Panc1 (cell line): ENCODE measurements at regions not wholly inside any gene's neighbourhood (a gene's known extent, or its start where the extent isn't known, plus 50 kb on each side); places are given as distances from the start of the nearest gene placed in this dataset.

Experiments
- CTCF ChIP-seq: fragments of 450-650 bp; IDR thresholded peaks from 2 replicates; pipeline ENCODE4 v1.5.1; 2017; ENCODE audit warnings: mild to moderate bottlenecking
- POLR2AphosphoS5 ChIP-seq: IDR thresholded peaks from 2 replicates; pipeline ENCODE4 v1.6.1; 2012; ENCODE audit warnings: mild to moderate bottlenecking, low read depth, low read length, moderate library complexity
- SIN3A ChIP-seq: IDR thresholded peaks from 2 replicates; pipeline ENCODE4 v1.6.1; 2012; ENCODE audit warnings: low read depth, mild to moderate bottlenecking, low read length, moderate library complexity, borderline replicate concordance; ENCODE audit not compliant: insufficient read depth
- TF ChIP-seq, protein P1 (sequence below), 2 experiments: IDR thresholded peaks; 2 replicates each; pipeline ENCODE4 v1.6.1; 2011 to 2012; ENCODE audit warnings: low read depth in 2 of 2, control low read depth in 1 of 2, low read length in 1 of 2, mild to moderate bottlenecking in 1 of 2, moderate library complexity in 1 of 2; ENCODE audit not compliant: insufficient read depth in 1 of 2

DNA sequence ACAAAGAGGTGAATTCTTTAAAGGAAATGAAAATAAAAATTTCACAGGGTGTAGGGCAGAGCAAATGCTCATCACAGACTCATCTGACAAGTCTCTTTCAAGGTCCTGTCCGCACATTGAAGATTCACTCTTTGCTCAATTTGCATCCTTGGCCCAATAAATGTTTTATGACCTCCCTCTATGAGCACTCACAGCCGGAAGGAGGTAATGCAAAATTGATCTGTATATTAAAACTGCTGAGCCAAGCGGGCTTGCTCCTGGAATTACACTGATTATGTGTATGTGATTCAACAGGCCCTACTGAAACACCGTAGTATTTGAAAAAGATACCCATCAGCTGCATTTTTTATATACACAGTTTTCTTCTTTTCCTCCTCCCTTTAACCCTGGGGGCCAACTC lies 246.8 kb downstream of the IZUMO3 start:
- TF ChIP-seq SIN3A (no peak), CTCF (no peak), POLR2AphosphoS5 (no peak)
- TF ChIP-seq, protein P1, sequence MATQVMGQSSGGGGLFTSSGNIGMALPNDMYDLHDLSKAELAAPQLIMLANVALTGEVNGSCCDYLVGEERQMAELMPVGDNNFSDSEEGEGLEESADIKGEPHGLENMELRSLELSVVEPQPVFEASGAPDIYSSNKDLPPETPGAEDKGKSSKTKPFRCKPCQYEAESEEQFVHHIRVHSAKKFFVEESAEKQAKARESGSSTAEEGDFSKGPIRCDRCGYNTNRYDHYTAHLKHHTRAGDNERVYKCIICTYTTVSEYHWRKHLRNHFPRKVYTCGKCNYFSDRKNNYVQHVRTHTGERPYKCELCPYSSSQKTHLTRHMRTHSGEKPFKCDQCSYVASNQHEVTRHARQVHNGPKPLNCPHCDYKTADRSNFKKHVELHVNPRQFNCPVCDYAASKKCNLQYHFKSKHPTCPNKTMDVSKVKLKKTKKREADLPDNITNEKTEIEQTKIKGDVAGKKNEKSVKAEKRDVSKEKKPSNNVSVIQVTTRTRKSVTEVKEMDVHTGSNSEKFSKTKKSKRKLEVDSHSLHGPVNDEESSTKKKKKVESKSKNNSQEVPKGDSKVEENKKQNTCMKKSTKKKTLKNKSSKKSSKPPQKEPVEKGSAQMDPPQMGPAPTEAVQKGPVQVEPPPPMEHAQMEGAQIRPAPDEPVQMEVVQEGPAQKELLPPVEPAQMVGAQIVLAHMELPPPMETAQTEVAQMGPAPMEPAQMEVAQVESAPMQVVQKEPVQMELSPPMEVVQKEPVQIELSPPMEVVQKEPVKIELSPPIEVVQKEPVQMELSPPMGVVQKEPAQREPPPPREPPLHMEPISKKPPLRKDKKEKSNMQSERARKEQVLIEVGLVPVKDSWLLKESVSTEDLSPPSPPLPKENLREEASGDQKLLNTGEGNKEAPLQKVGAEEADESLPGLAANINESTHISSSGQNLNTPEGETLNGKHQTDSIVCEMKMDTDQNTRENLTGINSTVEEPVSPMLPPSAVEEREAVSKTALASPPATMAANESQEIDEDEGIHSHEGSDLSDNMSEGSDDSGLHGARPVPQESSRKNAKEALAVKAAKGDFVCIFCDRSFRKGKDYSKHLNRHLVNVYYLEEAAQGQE (IDR thresholded peaks at IDR 0.05; ENCODE audit: insufficient read depth in 1 of 2, low read depth in 2 of 2, low read length in 1 of 2), result no peak
